ENCODE measurements at regions not wholly inside any gene's neighbourhood (a gene's known extent, or its start where the extent isn't known, plus 50 kb on each side); places are given as distances from the start of the nearest gene placed in this dataset.

GRCh38 chr10:94102436-94102835 lies 108.7 kb downstream of the PLCE1 start:
- TF ChIP-seq GATA3 (IDR thresholded peaks at IDR 0.05; ENCODE audit: low read depth, low read length), result no peak
- TF ChIP-seq GATA2 (IDR thresholded peaks at IDR 0.05; ENCODE audit: low read depth, low read length), result no peak

GRCh38 chr10:94103192-94103591 lies 109.5 kb downstream of the PLCE1 start:
- TF ChIP-seq GATA3 (IDR thresholded peaks at IDR 0.05; ENCODE audit: low read depth, low read length), result no peak
- TF ChIP-seq GATA2 (IDR thresholded peaks at IDR 0.05; ENCODE audit: low read depth, low read length), result no peak

DNA sequence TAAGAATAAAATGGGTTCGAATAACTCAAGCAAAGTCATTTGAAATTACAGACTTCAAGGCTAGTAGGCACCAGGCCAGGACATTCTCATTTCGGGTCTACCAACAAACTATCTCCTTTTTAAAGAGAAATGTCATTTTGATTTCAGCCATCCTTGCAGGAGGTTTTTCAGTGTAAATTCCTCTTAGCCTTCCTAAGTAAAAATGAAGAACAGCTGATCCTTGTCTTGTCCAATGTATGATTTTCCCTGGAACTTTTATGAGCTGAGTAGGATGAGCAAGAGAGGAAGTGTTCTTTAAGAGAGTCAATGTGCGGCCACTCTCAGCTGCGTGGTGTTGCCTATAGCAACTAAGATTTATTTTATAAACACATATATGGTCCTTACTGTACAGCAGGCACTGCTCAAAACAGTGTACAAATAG lies 110.1 kb downstream of the PLCE1 start:
- TF ChIP-seq GATA3 (IDR thresholded peaks at IDR 0.05; ENCODE audit: low read depth, low read length), result no peak
- TF ChIP-seq GATA2 (IDR thresholded peaks at IDR 0.05; ENCODE audit: low read depth, low read length), result no peak

DNA sequence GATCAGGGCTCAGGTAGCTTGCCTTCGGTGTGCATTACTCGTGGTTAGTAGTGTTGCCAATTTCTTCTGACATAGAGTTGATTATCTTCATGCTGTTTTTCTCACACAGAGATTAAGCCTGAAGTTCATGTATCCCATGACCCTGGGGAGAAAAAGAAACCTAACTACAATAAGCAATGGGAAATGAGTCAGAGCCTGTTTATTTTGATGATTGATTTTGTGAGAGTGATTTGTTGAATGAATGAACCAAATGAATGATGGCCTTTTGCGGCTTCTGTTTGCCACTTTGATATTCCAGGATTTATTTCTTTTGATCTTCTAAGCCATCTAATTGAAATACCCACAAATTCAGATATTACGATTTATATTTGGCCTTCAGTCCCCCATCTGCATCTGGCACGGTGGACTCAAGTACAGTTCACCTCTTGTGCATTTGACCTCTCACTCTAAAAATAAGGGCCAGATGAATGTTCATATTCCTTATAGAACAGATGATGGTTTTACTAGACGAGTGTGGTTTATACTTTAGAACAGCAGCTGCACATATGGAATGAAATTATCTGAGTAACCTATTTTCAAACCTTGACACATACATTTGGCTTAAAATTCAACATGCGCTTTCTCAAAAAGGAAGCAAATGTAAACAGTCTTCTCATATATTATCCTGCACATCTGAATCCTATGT lies 110.7 kb downstream of the PLCE1 start:
- TF ChIP-seq GATA2 (IDR thresholded peaks at IDR 0.05; ENCODE audit: low read depth, low read length) (no peak), GATA3 (IDR thresholded peaks at IDR 0.05; ENCODE audit: low read depth, low read length) (no peak)

DNA sequence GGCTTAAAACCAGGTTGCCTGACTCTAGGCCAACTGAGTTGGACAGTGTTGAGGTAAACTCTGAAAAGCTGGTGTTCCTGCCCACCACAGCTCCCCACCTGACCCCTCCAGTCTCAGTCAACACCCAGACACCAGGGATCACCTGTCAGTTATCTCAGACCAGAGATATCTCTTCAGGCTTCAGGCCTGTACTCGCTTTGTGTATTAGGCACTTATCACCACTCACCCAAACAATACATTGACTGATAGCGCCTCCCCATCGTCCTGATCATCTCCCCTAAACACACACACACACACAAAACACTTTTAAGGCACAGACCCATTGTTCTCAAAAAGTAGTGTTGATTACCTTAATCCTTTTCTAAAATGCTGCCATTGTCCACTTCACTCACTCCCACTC lies 111.5 kb downstream of the PLCE1 start:
- no peak for TF ChIP-seq GATA2 (IDR thresholded peaks at IDR 0.05; ENCODE audit: low read depth, low read length)
- TF ChIP-seq GATA3 (IDR thresholded peaks at IDR 0.05; ENCODE audit: low read depth, low read length), result no peak

DNA sequence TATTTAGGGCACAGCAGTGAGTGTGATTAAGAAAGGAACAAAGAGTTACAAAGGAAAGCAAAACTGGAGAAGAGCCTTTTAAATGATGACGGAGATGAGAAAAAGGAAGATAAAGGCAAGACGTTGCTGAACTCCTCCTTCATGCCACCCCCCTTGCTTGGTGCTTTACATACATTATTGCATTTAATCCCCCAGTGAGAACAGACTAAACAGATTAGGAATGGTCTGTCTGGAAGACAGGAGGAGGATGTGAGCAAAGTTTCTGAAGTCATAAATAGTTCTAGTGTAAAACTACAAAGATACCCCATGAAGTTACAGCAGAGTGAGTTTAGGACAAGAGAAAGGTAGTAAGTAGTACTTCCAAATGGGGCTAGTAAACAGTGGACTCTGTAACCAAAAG lies 113.5 kb downstream of the PLCE1 start:
- TF ChIP-seq GATA3 (IDR thresholded peaks at IDR 0.05; ENCODE audit: low read depth, low read length) (no peak), GATA2 (IDR thresholded peaks at IDR 0.05; ENCODE audit: low read depth, low read length) (no peak)

- TF ChIP-seq GATA3 (IDR thresholded peaks at IDR 0.05; ENCODE audit: low read depth, low read length) (no peak), GATA2 (IDR thresholded peaks at IDR 0.05; ENCODE audit: low read depth, low read length) (no peak)
Observed at GRCh38 chr10:94108200-94108599, 114.5 kb downstream of the PLCE1 start.

DNA sequence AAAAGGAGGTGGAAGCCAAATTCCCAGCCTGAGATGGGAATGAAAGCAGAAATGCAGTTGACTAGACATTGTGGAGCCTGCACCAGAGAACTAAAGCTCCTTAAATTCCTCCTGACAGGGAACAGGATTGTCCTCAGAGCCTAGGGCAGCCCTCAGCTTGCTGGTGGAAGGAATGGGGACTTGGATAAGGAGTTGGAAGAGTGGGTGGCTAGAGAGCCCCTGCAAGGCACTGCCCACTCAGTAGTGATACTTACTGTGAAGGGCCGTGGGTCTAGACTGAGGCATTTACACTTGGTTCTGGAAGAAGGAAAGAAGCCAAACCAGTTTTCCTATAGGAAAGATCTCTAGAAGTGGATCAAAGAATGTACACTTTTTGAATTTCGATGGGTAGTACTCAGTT lies 117.6 kb downstream of the PLCE1 start:
- TF ChIP-seq GATA2 (IDR thresholded peaks at IDR 0.05; ENCODE audit: low read depth, low read length) (no peak), GATA3 (IDR thresholded peaks at IDR 0.05; ENCODE audit: low read depth, low read length) (no peak)

- TF ChIP-seq GATA3 (IDR thresholded peaks at IDR 0.05; ENCODE audit: low read depth, low read length), result no peak
- TF ChIP-seq GATA2 (IDR thresholded peaks at IDR 0.05; ENCODE audit: low read depth, low read length), result no peak
Observed at GRCh38 chr10:94112321-94112720, 118.6 kb downstream of the PLCE1 start.

GRCh38 chr10:94115725-94116124 lies 122.0 kb downstream of the PLCE1 start:
- TF ChIP-seq GATA3 (IDR thresholded peaks at IDR 0.05; ENCODE audit: low read depth, low read length) (no peak), GATA2 (IDR thresholded peaks at IDR 0.05; ENCODE audit: low read depth, low read length) (no peak)

DNA sequence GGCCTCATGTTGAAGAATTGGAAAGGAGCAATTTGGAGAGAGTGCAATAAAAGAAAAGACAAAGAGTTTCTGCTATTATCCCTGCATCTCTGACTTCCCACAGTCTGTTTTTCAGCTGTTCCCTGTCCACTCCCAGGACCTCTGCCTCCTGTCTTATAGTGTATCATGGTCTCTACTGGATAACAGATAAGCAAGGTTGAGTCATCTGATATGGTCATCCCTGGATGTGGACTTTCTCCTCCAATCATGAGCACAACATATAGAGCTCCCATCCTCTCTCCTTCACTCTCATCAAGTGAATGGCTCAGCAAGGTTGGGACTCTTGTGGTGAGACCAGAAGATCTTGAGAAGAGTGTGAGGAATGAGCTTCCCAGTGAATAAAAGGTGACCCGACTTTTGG lies 123.1 kb downstream of the PLCE1 start:
- no peak for TF ChIP-seq GATA3 (IDR thresholded peaks at IDR 0.05; ENCODE audit: low read depth, low read length)

DNA sequence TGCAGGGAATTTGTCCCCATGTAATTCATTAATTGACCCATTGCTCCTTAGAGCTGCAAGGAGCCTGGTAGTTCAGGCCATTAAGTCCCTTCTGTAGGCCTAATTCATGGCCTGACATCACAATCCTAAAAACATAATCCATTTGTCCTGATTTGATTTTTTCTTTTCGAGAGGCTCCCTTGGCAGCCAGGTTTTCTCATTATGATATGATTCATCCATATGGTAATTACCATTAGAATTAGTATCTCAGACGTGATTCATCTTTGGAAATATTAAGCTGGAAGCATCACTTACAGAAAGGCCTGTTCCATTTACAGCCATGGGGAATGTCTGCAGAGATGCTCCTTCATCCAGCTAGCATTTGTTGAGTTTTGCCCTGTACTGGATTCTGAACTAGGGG lies 128.5 kb downstream of the PLCE1 start:
- TF ChIP-seq GATA3 (IDR thresholded peaks at IDR 0.05; ENCODE audit: low read depth, low read length) (no peak), GATA2 (IDR thresholded peaks at IDR 0.05; ENCODE audit: low read depth, low read length) (no peak)

- no peak for TF ChIP-seq GATA2 (IDR thresholded peaks at IDR 0.05; ENCODE audit: low read depth, low read length)
- no peak for TF ChIP-seq GATA3 (IDR thresholded peaks at IDR 0.05; ENCODE audit: low read depth, low read length)
Observed at GRCh38 chr10:94123258-94123995, 129.7 kb downstream of the PLCE1 start.

- no peak for TF ChIP-seq GATA3 (IDR thresholded peaks at IDR 0.05; ENCODE audit: low read depth, low read length)
- TF ChIP-seq GATA2 (IDR thresholded peaks at IDR 0.05; ENCODE audit: low read depth, low read length), result no peak
Observed at GRCh38 chr10:94125856-94126255, 132.1 kb downstream of the PLCE1 start.

- TF ChIP-seq GATA3 (IDR thresholded peaks at IDR 0.05; ENCODE audit: low read depth, low read length) (no peak), GATA2 (IDR thresholded peaks at IDR 0.05; ENCODE audit: low read depth, low read length) (no peak)
Observed at GRCh38 chr10:94129393-94130130, 135.8 kb downstream of the PLCE1 start.

Measured in SH-SY5Y (cell line).